HG03095 (cell line): ENCODE measurements at regions not wholly inside any gene's neighbourhood (a gene's known extent, or its start where the extent isn't known, plus 50 kb on each side); places are given as distances from the start of the nearest gene placed in this dataset.

Source experiments
- ATAC-seq: cut with Tn5 transposase; IDR thresholded peaks from one replicate; pipeline ENCODE4 v1.9.1; 2021; ENCODE audit warnings: moderate library complexity; ENCODE audit not compliant: unreplicated experiment

GRCh38 chr18:22467760-22468553 is 50.2 kb upstream of the CTAGE1 start:
- ATAC-seq = no peak

GRCh38 chr18:22468554-22468891 is 50.8 kb upstream of the CTAGE1 start:
- ATAC-seq = no peak

GRCh38 chr18:22469061-22469734 is 51.5 kb upstream of the CTAGE1 start:
- ATAC-seq = no peak

GRCh38 chr18:22469926-22470247 is 52.2 kb upstream of the CTAGE1 start:
- no peak for ATAC-seq

- no peak for ATAC-seq
These were observed 52.8 kb upstream of the CTAGE1 start for GRCh38 chr18:22470248-22471235.

GRCh38 chr18:22471546-22472131 is 53.9 kb upstream of the CTAGE1 start:
- ATAC-seq = no peak

- ATAC-seq = no peak
These were observed 55.7 kb upstream of the CTAGE1 start for GRCh38 chr18:22473366-22473765.

GRCh38 chr18:22475426-22476100 is 57.8 kb upstream of the CTAGE1 start:
- ATAC-seq = no peak

- no peak for ATAC-seq
These were observed 59.5 kb upstream of the CTAGE1 start for GRCh38 chr18:22477222-22477621.

- no peak for ATAC-seq
These were observed 65.2 kb upstream of the CTAGE1 start for GRCh38 chr18:22482948-22483347.

- no peak for ATAC-seq
These were observed 65.7 kb upstream of the CTAGE1 start for GRCh38 chr18:22483407-22483806.

GRCh38 chr18:22484471-22484870 is 66.8 kb upstream of the CTAGE1 start:
- no peak for ATAC-seq

GRCh38 chr18:22485808-22486244 is 68.1 kb upstream of the CTAGE1 start:
- no peak for ATAC-seq

- ATAC-seq = no peak
These were observed 69.0 kb upstream of the CTAGE1 start for GRCh38 chr18:22486667-22487066.

GRCh38 chr18:22488554-22488953 is 70.8 kb upstream of the CTAGE1 start:
- ATAC-seq = no peak

- ATAC-seq = no peak
These were observed 72.0 kb upstream of the CTAGE1 start for GRCh38 chr18:22489704-22490103.

- no peak for ATAC-seq
These were observed 72.7 kb upstream of the CTAGE1 start for GRCh38 chr18:22490429-22490846.

GRCh38 chr18:22493255-22493654 is 75.5 kb upstream of the CTAGE1 start:
- no peak for ATAC-seq

- no peak for ATAC-seq
These were observed 76.2 kb upstream of the CTAGE1 start for GRCh38 chr18:22493940-22494339.

- ATAC-seq = no peak
These were observed 77.1 kb upstream of the CTAGE1 start for GRCh38 chr18:22494771-22495170.

GRCh38 chr18:22499421-22499820 is 81.7 kb upstream of the CTAGE1 start:
- no peak for ATAC-seq
